SU-DHL-6 (cell line): ENCODE measurements at regions not wholly inside any gene's neighbourhood (a gene's known extent, or its start where the extent isn't known, plus 50 kb on each side); places are given as distances from the start of the nearest gene placed in this dataset.

Source experiments
- H2AFZ ChIP-seq: fragments of 200-600 bp; sonication (generic); 2 replicates; pipeline ENCODE4 v1.6.1; 2014; ENCODE audit warnings: low read depth, mild to moderate bottlenecking, moderate library complexity, mixed read lengths, antibody characterized with exemption, low read length; ENCODE audit not compliant: severe bottlenecking
- H3F3A ChIP-seq: fragments of 200-600 bp; shearing (Covaris generic); 2 replicates; pipeline ENCODE4 v1.6.0; 2016; ENCODE audit warnings: antibody characterized with exemption, mild to moderate bottlenecking; ENCODE audit not compliant: insufficient read depth
- H3K27ac ChIP-seq: fragments of 200-600 bp; sonication (generic); 2 replicates; pipeline ENCODE4 v1.5.1; 2016; ENCODE audit warnings: low read depth, mild to moderate bottlenecking, low read length, moderate library complexity, mixed read lengths
- H3K27me3 ChIP-seq: fragments of 200-600 bp; sonication (generic), shearing (Covaris generic); 2 replicates; pipeline ENCODE4 v1.6.0; 2014; ENCODE audit warnings: mild to moderate bottlenecking, low read length
- H3K36me3 ChIP-seq: fragments of 200-600 bp; sonication (generic); 2 replicates; pipeline ENCODE4 v1.6.1; 2014; ENCODE audit warnings: mild to moderate bottlenecking, low read length, mixed read lengths
- H3K4me2 ChIP-seq: fragments of 300-600, 200-600 bp; shearing (Covaris generic), sonication (generic); 2 replicates; pipeline ENCODE4 v1.6.0; 2014; ENCODE audit warnings: low read length, low read depth, mild to moderate bottlenecking; ENCODE audit not compliant: poor library complexity, severe bottlenecking
- H3K4me3 ChIP-seq: fragments of 200-600 bp; sonication (generic); 2 replicates; pipeline ENCODE4 v1.5.1; 2014; ENCODE audit warnings: antibody characterized with exemption, low read length, mild to moderate bottlenecking, mixed read lengths; ENCODE audit not compliant: insufficient read depth, poor library complexity, severe bottlenecking
- H3K79me2 ChIP-seq: fragments of 200-600 bp; sonication (generic); 2 replicates; pipeline ENCODE4 v1.6.1; 2014; ENCODE audit warnings: mild to moderate bottlenecking, low read length, moderate library complexity; ENCODE audit not compliant: insufficient read depth
- H3K9ac ChIP-seq: fragments of 200-600 bp; sonication (generic); 2 replicates; pipeline ENCODE4 v1.7.0; 2014; ENCODE audit warnings: mild to moderate bottlenecking, low read length
- H3K9me2 ChIP-seq: fragments of 200-600 bp; sonication (generic); replicated peaks from 2 replicates; pipeline ENCODE4 v1.6.1; 2014; ENCODE audit warnings: low read length; ENCODE audit not compliant: insufficient read depth
- H3K9me3 ChIP-seq: fragments of 200-600 bp; sonication (generic); 2 replicates; pipeline ENCODE4 v1.6.1; 2014; ENCODE audit warnings: low read length, mixed read lengths; ENCODE audit not compliant: insufficient read depth
- H4K20me1 ChIP-seq: fragments of 200-600 bp; sonication (generic); 2 replicates; pipeline ENCODE4 v1.6.1; 2014; ENCODE audit warnings: low read depth, mild to moderate bottlenecking, antibody characterized with exemption, low read length, moderate library complexity, mixed read lengths
- EZH2phosphoT487 ChIP-seq: fragments of 200-600 bp; sonication (generic), shearing (Covaris generic); conservative IDR thresholded peaks from 2 replicates; pipeline ENCODE4 v1.6.1; 2018; ENCODE audit warnings: mild to moderate bottlenecking, antibody characterized with exemption, low read length, moderate library complexity, mixed read lengths
- TF ChIP-seq, protein P1 (sequence below): fragments of 200-600 bp; sonication (generic); IDR thresholded peaks from one replicate; pipeline ENCODE4 v1.5.1; 2017; ENCODE audit warnings: antibody characterized with exemption, mild to moderate bottlenecking, low read length, moderate library complexity; ENCODE audit not compliant: insufficient read depth, poor library complexity, severe bottlenecking

DNA sequence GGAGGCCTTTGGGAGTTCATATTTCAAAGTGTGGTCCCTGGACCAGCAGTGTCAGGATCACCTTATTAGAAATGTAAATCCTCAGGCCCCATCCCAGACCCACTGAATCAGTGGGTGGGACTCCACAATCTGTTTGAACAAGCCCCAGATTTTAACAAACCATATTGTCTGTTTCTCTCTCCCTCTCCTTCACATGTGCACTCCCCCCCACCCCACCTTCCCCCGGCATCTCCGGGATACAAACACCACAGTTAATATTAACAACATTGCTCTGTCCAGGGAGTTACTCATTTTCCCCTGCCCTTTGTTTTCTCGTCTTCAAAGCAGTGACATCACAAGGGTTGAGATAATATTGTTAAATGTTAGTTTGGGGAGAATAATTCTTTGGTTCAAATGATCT is 127.3 kb downstream of the KATNIP start:
- H3K27ac ChIP-seq = no peak overlapping the region
- TF ChIP-seq, protein P1, sequence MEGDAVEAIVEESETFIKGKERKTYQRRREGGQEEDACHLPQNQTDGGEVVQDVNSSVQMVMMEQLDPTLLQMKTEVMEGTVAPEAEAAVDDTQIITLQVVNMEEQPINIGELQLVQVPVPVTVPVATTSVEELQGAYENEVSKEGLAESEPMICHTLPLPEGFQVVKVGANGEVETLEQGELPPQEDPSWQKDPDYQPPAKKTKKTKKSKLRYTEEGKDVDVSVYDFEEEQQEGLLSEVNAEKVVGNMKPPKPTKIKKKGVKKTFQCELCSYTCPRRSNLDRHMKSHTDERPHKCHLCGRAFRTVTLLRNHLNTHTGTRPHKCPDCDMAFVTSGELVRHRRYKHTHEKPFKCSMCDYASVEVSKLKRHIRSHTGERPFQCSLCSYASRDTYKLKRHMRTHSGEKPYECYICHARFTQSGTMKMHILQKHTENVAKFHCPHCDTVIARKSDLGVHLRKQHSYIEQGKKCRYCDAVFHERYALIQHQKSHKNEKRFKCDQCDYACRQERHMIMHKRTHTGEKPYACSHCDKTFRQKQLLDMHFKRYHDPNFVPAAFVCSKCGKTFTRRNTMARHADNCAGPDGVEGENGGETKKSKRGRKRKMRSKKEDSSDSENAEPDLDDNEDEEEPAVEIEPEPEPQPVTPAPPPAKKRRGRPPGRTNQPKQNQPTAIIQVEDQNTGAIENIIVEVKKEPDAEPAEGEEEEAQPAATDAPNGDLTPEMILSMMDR = no peak

DNA sequence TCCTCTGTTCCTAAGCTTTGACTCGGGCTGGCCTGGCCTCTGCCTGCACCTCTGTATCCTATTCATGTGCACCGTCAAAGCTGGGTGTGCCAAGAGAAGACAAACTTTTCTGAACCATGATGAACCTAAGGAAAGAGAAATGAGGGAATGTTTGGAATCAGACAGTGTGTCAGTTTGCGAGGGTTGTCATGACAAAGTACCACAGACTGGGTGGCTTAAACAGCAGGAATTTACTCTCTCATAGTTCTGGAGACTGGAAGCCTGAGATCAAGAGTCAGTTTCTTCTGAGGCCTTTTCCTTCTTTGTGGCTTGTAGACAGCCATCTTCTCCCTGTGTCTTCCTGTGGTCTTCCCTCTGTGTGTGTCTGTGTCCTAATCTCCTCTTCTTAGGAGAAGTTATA is 129.0 kb downstream of the KATNIP start:
- Histone ChIP-seq H3K9me2 (no peaks in the 10 kb centered on the region), H3F3A (no peaks in the 10 kb centered on the region), H3K4me2 (no peak overlapping the region), H3K27ac (no peak overlapping the region), H2AFZ (no peak overlapping the region), H3K9me3 (no peaks in the 10 kb centered on the region), H3K79me2 (no peaks in the 10 kb centered on the region), H3K4me3 (no peak overlapping the region), H3K27me3 (no peaks in the 10 kb centered on the region), H4K20me1 (no peaks in the 10 kb centered on the region), H3K36me3 (no peaks in the 10 kb centered on the region), H3K9ac (no peak overlapping the region)
- TF ChIP-seq, protein P1 = no peak
- no peak for TF ChIP-seq EZH2phosphoT487

More for the DNA sequence above, 127.3 kb downstream of the KATNIP start:
- Histone ChIP-seq H3K4me3 (no peak overlapping the region), H3K36me3 (no peaks in the 10 kb centered on the region), H3K9ac (no peak overlapping the region), H3K9me2 (no peaks in the 10 kb centered on the region), H3K79me2 (no peaks in the 10 kb centered on the region), H3K9me3 (no peaks in the 10 kb centered on the region), H2AFZ (no peak overlapping the region), H3K27me3 (no peaks in the 10 kb centered on the region), H3F3A (no peaks in the 10 kb centered on the region), H3K4me2 (no peak overlapping the region), H4K20me1 (no peaks in the 10 kb centered on the region)

DNA sequence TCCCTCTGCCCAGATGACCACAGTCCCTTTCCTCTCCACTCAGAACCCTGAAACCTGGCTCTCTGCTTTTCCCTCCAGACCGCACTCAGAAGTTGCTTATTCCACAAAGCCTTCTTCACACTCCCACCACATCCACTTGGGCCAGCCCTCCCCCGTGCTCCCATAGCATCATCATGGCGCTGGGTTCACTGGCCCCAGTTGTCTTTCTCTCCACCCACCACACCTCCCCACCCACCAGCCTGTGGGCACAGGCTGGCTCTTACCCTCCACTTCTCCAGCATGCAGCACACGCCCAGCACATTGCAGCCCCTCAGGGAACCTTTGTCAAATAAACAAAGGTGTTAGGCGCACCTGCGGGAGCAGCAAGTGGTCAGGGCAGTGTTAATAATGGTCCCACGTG is 130.0 kb downstream of the KATNIP start:
- Histone ChIP-seq H2AFZ (no peak overlapping the region), H3K4me3 (no peak overlapping the region), H3K36me3 (no peaks in the 10 kb centered on the region), H4K20me1 (no peaks in the 10 kb centered on the region), H3K79me2 (no peaks in the 10 kb centered on the region), H3K9ac (no peak overlapping the region), H3K4me2 (no peak overlapping the region), H3K9me3 (no peaks in the 10 kb centered on the region), H3K27me3 (no peaks in the 10 kb centered on the region), H3F3A (no peaks in the 10 kb centered on the region), H3K27ac (no peak overlapping the region), H3K9me2 (no peaks in the 10 kb centered on the region)
- TF ChIP-seq, protein P1 = no peak
- TF ChIP-seq EZH2phosphoT487 = no peak

DNA sequence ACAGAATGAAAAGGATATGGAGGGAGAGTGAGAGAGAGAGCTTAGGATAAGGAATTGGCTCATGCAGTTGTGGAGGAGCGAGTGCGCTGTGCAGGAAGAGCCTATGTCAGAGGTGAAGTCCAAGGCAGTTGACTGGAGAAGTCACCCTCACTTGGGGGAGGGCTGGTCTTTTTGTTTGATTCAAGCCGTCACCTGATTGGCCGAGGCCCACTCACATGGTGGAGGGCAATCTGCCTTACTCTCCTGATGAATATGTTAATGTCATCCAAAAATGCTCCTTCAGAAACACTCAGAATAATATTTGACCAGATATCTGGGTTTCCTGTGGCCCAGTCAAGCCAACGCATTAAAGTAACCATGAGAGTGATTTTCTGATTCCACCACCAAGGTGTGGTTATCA is 131.7 kb downstream of the KATNIP start:
- Histone ChIP-seq H3K9me2 (no peaks in the 10 kb centered on the region), H3K27ac (no peak overlapping the region), H4K20me1 (no peaks in the 10 kb centered on the region), H3K4me2 (no peak overlapping the region), H3K9me3 (no peaks in the 10 kb centered on the region), H3K4me3 (no peak overlapping the region), H3F3A (no peaks in the 10 kb centered on the region), H3K36me3 (no peaks in the 10 kb centered on the region), H3K9ac (no peak overlapping the region), H2AFZ (no peak overlapping the region), H3K79me2 (no peaks in the 10 kb centered on the region), H3K27me3 (no peaks in the 10 kb centered on the region)
- no peak for TF ChIP-seq EZH2phosphoT487
- TF ChIP-seq, protein P1 = no peak
